GM13977 (cell line): ENCODE measurements at regions not wholly inside any gene's neighbourhood (a gene's known extent, or its start where the extent isn't known, plus 50 kb on each side); places are given as distances from the start of the nearest gene placed in this dataset.

Experiments
- DNase-seq: peaks from one replicate; pipeline ENCODE4 v3.0.0; 2012; ENCODE audit warnings: low spot score
- in situ Hi-C: fragments of 300-500 bp; cut with MboI; formaldehyde crosslinking; loops from one replicate; pipeline ENCODE4 v1.12.0; 2022; ENCODE audit warnings: low sequenced_read_pairs, low pct_unique_long_range_greater_than_20kb, mixed read lengths, inconsistent platforms; ENCODE audit not compliant: unreplicated experiment
- TF ChIP-seq, protein P1 (sequence below): IDR thresholded peaks from 2 replicates; pipeline ENCODE4 v1.5.1; 2012; ENCODE audit warnings: mild to moderate bottlenecking, control low read depth; ENCODE audit not compliant: insufficient read depth; ENCODE audit errors: extremely low read depth, missing control alignments

- TF ChIP-seq, protein P1, sequence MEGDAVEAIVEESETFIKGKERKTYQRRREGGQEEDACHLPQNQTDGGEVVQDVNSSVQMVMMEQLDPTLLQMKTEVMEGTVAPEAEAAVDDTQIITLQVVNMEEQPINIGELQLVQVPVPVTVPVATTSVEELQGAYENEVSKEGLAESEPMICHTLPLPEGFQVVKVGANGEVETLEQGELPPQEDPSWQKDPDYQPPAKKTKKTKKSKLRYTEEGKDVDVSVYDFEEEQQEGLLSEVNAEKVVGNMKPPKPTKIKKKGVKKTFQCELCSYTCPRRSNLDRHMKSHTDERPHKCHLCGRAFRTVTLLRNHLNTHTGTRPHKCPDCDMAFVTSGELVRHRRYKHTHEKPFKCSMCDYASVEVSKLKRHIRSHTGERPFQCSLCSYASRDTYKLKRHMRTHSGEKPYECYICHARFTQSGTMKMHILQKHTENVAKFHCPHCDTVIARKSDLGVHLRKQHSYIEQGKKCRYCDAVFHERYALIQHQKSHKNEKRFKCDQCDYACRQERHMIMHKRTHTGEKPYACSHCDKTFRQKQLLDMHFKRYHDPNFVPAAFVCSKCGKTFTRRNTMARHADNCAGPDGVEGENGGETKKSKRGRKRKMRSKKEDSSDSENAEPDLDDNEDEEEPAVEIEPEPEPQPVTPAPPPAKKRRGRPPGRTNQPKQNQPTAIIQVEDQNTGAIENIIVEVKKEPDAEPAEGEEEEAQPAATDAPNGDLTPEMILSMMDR: no peak
- in situ Hi-C loops: no loop called here
- DNase-seq: no peak
Observed at GRCh38 chr12:65695113-65695865, 129.0 kb upstream of the HMGA2 start.

- no peak for DNase-seq
- in situ Hi-C loops: no loop called here
- TF ChIP-seq, protein P1: no peak
Observed at GRCh38 chr12:65696227-65696626, 128.1 kb upstream of the HMGA2 start.

DNA sequence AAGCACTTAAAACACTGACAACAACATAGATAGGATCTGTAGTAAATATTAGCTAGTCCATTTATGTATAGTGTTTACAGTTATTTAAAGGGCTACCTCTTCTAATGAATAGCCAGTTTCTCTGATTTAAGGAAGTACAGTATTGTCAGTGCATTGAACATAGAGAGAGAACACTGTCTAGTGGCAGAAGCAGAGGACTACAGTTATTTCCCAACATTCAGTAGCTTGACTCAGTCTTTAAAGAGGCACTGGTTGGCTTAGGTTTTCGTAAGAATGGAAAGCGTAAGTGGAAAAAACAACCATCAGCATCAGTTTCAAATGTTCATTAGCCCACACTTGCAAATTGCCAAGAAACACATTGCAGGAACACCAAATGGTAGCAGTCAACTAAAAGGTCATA, 125.0 kb upstream of the HMGA2 start:
- TF ChIP-seq, protein P1: no peak
- no peak for DNase-seq
- in situ Hi-C loops: no loop called here

- DNase-seq: no peak
- TF ChIP-seq, protein P1: no peak
Observed at GRCh38 chr12:65703176-65703575, 121.1 kb upstream of the HMGA2 start.

DNA sequence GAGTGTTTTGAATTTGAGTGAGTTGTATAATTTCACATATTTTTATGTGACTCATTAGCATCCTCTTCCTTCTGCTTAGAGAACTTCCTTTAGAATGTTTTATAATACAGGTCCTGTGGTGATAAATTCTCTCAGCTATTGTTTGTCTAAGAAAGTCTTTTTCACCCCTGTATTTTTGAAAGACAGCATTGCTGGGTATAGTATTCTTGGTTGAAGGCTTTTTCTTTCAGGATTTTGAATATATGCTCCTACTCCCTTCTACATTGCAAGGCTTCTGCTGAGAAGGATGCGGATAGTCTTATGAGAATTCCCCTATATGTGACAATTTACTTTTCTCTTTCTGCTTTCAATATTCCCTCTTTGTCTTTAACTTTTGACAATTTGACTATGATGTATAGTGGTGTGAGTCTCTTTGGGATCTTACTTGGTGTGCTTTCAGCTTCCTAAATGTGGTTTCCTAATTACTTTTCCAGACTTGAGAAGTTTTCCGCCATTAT, 118.9 kb upstream of the HMGA2 start:
- TF ChIP-seq, protein P1: no peak
- DNase-seq: no peak
- in situ Hi-C loops: no loop called here

More at GRCh38 chr12:65703176-65703575, 121.1 kb upstream of the HMGA2 start:
- in situ Hi-C loops: no loop called here

DNA sequence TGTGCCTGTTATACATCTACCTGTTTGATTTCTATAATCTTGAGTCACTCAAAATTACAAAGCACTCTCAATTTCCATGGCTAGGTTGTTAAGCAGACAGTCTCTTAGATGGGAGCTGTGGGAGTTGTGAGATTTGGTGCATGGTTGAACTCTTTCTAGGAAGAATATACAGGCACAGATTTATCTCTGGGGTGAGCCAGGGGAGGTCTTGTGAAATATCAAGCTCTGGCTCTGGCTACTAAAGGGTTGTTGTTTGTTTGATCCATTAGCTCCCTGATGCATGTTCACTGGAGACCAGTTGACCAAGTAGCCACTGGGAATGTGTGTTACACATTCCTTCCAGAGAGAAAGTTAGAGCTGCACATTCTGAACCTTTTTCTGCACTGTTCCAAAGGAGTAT, 117.2 kb upstream of the HMGA2 start:
- TF ChIP-seq, protein P1: no peak
- in situ Hi-C loops: no loop called here
- DNase-seq: no peak
